ENCODE measurements at regions not wholly inside any gene's neighbourhood (a gene's known extent, or its start where the extent isn't known, plus 50 kb on each side); places are given as distances from the start of the nearest gene placed in this dataset.

- Histone ChIP-seq H3K27ac (peak overlapping the region; percentile 97), H3K36me3 (ENCODE audit: low read depth) (no peaks in the 10 kb centered on the region), H3F3A (ENCODE audit: insufficient read depth) (peaks cover 49% of the 10 kb centered on the region), H3K9me3 (ENCODE audit: low read depth) (no peaks in the 10 kb centered on the region), H3K79me2 (ENCODE audit: insufficient read depth) (no peaks in the 10 kb centered on the region), H3K4me3 (peak overlapping the region; percentile 25), H2AFZ (no peak overlapping the region), H3K4me2 (ENCODE audit: unreplicated experiment) (peak overlapping the region; percentile 64), H4K20me1 (ENCODE audit: insufficient read depth) (no peaks in the 10 kb centered on the region), H3K9me2 (ENCODE audit: insufficient read depth) (no peaks in the 10 kb centered on the region), H3K27me3 (replicated peaks; ENCODE audit: insufficient read depth) (no peaks in the 10 kb centered on the region), H3K4me1 (ENCODE audit: insufficient read depth) (peaks cover 57% of the 10 kb centered on the region), H3K9ac (peak overlapping the region; percentile 79)
- TF ChIP-seq EZH2 (IDR thresholded peaks at IDR 0.05; ENCODE audit: insufficient read depth, poor library complexity, severe bottlenecking) = no peak
- no peak for TF ChIP-seq EZH2phosphoT487 (IDR thresholded peaks at IDR 0.05; ENCODE audit: insufficient read depth, low read depth)
- 6% methylated on average over 16 of the region's 16 CpGs for WGBS, 2 experiments (ENCODE audit: low coverage in 1 of 2, low lambda C conversion rate in 2 of 2, missing lambda C conversion rate in 2 of 2)
- peak; percentile 95 for DNase-seq
- in situ Hi-C loops (cut with MboI) = no loop called here
Observed at GRCh38 chr16:88303890-88304819, 78.6 kb upstream of the ZNF469 start.

DNA sequence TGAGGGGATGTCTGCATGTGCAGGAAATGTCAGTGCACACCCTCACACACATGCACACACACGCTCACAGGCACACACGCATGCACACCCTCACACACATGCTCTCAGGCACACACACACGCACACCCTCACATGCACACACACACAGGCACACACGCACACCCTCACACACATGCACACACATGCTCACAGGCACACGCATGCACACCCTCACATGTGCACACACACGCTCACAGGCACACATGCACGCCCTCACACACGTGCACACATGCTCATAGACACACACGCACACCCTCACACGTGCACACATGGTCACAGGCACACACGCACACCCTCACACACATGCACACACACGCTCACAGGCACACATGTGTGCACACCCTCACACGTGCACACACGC, 77.6 kb upstream of the ZNF469 start:
- Histone ChIP-seq H3K36me3 (ENCODE audit: low read depth) (no peaks in the 10 kb centered on the region), H3K4me3 (peak overlapping the region; percentile 25; the same call in 1 of the 2 replicates), H3K79me2 (ENCODE audit: insufficient read depth) (no peaks in the 10 kb centered on the region), H4K20me1 (ENCODE audit: insufficient read depth) (no peaks in the 10 kb centered on the region), H3K9me3 (ENCODE audit: low read depth) (no peaks in the 10 kb centered on the region), H3K4me2 (ENCODE audit: unreplicated experiment) (no peak overlapping the region), H3K27ac (peak overlapping the region; percentile 97), H3K27me3 (replicated peaks; ENCODE audit: insufficient read depth) (no peaks in the 10 kb centered on the region), H3K9me2 (ENCODE audit: insufficient read depth) (no peaks in the 10 kb centered on the region), H2AFZ (no peak overlapping the region), H3F3A (ENCODE audit: insufficient read depth) (peaks cover 49% of the 10 kb centered on the region), H3K4me1 (ENCODE audit: insufficient read depth) (peaks cover 54% of the 10 kb centered on the region), H3K9ac (peak overlapping the region; percentile 79)
- no peak for DNase-seq
- in situ Hi-C loops (cut with MboI) = no loop called here
- TF ChIP-seq EZH2phosphoT487 (IDR thresholded peaks at IDR 0.05; ENCODE audit: insufficient read depth, low read depth) (no peak), EZH2 (IDR thresholded peaks at IDR 0.05; ENCODE audit: insufficient read depth, poor library complexity, severe bottlenecking) (no peak)
- WGBS, 2 experiments (ENCODE audit: low coverage in 1 of 2, low lambda C conversion rate in 2 of 2, missing lambda C conversion rate in 2 of 2) = 80 to 90% methylated on average over 9 to 14 of the region's 14 CpGs

DNA sequence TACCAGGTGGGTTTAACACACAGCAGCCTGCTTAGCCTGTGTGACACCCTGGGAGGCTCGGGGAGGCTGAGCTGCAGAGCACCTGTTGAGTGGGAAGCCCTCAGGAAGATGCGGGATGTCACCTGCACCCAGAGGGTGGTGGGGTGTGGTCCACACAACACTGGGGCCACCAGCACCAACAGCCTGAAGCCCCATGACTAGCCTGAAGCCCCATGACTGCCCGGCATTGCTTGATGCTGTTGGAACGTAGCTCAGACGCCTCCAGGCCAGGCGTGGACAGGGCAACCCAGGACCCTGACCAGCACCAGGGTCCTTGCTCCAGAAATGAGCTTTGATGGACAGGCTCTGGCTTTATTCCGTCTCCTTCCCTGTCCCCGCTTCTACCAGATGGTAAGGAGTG, 76.3 kb upstream of the ZNF469 start:
- Histone ChIP-seq H3K4me2 (ENCODE audit: unreplicated experiment) (peak overlapping the region; percentile 34), H4K20me1 (ENCODE audit: insufficient read depth) (no peaks in the 10 kb centered on the region), H3K9ac (peak overlapping the region; percentile 68), H3K79me2 (ENCODE audit: insufficient read depth) (no peaks in the 10 kb centered on the region), H3K9me2 (ENCODE audit: insufficient read depth) (no peaks in the 10 kb centered on the region), H3K36me3 (ENCODE audit: low read depth) (no peaks in the 10 kb centered on the region), H3F3A (ENCODE audit: insufficient read depth) (peaks cover 49% of the 10 kb centered on the region), H2AFZ (no peak overlapping the region), H3K27me3 (replicated peaks; ENCODE audit: insufficient read depth) (no peaks in the 10 kb centered on the region), H3K4me1 (ENCODE audit: insufficient read depth) (peaks cover 54% of the 10 kb centered on the region), H3K27ac (peak overlapping the region; percentile 92), H3K4me3 (no peak overlapping the region; the same call in 1 of the 2 replicates), H3K9me3 (ENCODE audit: low read depth) (no peaks in the 10 kb centered on the region)
- DNase-seq = no peak
- TF ChIP-seq EZH2 (IDR thresholded peaks at IDR 0.05; ENCODE audit: insufficient read depth, poor library complexity, severe bottlenecking) (no peak), EZH2phosphoT487 (IDR thresholded peaks at IDR 0.05; ENCODE audit: insufficient read depth, low read depth) (no peak)
- in situ Hi-C loops (cut with MboI) = no loop called here
- WGBS, 2 experiments (ENCODE audit: low coverage in 1 of 2, low lambda C conversion rate in 2 of 2, missing lambda C conversion rate in 2 of 2) = 73 to 77% methylated on average over 8 of the region's 8 CpGs

GRCh38 chr16:88306860-88307545, 75.8 kb upstream of the ZNF469 start:
- WGBS, 2 experiments (ENCODE audit: low coverage in 1 of 2, low lambda C conversion rate in 2 of 2, missing lambda C conversion rate in 2 of 2) = 0 to 2% methylated on average over 6 of the region's 6 CpGs
- Histone ChIP-seq H2AFZ (no peak overlapping the region), H3K79me2 (ENCODE audit: insufficient read depth) (no peaks in the 10 kb centered on the region), H3K4me3 (no peak overlapping the region; the same call in 1 of the 2 replicates), H3K27me3 (replicated peaks; ENCODE audit: insufficient read depth) (no peaks in the 10 kb centered on the region), H3K9me2 (ENCODE audit: insufficient read depth) (no peaks in the 10 kb centered on the region), H3K9me3 (ENCODE audit: low read depth) (no peaks in the 10 kb centered on the region), H3K27ac (peak overlapping the region; percentile 92), H3K9ac (peak overlapping the region; percentile 68), H3K4me2 (ENCODE audit: unreplicated experiment) (peak overlapping the region; percentile 34), H3K36me3 (ENCODE audit: low read depth) (no peaks in the 10 kb centered on the region), H4K20me1 (ENCODE audit: insufficient read depth) (no peaks in the 10 kb centered on the region), H3K4me1 (ENCODE audit: insufficient read depth) (peaks cover 53% of the 10 kb centered on the region), H3F3A (ENCODE audit: insufficient read depth) (peaks cover 49% of the 10 kb centered on the region)
- TF ChIP-seq EZH2 (IDR thresholded peaks at IDR 0.05; ENCODE audit: insufficient read depth, poor library complexity, severe bottlenecking) (no peak), EZH2phosphoT487 (IDR thresholded peaks at IDR 0.05; ENCODE audit: insufficient read depth, low read depth) (peak; percentile 84; the same call in 1 of the 2 replicates)
- peak; percentile 95 for DNase-seq
- in situ Hi-C loops (cut with MboI) = no loop called here

Data from GM23248 (cell line).